H1 (cell line): ENCODE measurements at regions not wholly inside any gene's neighbourhood (a gene's known extent, or its start where the extent isn't known, plus 50 kb on each side); places are given as distances from the start of the nearest gene placed in this dataset.

ENCODE experiments used
- CTCF ChIA-PET: fragments of 300-600 bp; sonication (Branson Sonifier 250); formaldehyde crosslinking; loops from one replicate; lab custom pipeline; 2021; ENCODE audit not compliant: partially characterized antibody; lab: Charles Lee
- POLR2A ChIA-PET: fragments of 300-600 bp; sonication (Branson Sonifier 250); formaldehyde crosslinking; loops from one replicate; lab custom pipeline; 2021; ENCODE audit warnings: inconsistent platforms; ENCODE audit not compliant: partially characterized antibody; lab: Charles Lee
- DNase-seq, 2 experiments: peaks; one replicate each; pipeline versions ENCODE4 v3.0.0 to v3.0.0-alpha.2; 2010 to 2022; ENCODE audit warnings: low spot score in 2 of 2, low read depth in 1 of 2, mixed read lengths in 1 of 2
- FAIRE-seq: peaks from 2 replicates; lab custom pipeline; 2011; peaks lifted over from hg19 to GRCh38; lab: Jason Lieb, UNC
- H2AFZ ChIP-seq: 2 replicates; pipeline ENCODE4 v1.8.1; 2012; ENCODE audit warnings: low read length, inconsistent platforms
- H2AK5ac ChIP-seq: 2 replicates; pipeline ENCODE4 v1.6.1; 2013; ENCODE audit warnings: low read depth, low read length
- H2BK120ac ChIP-seq: replicated peaks from 2 replicates; pipeline ENCODE3; 2013; ENCODE audit warnings: low read depth, low read length, inconsistent platforms
- H2BK12ac ChIP-seq: 2 replicates; pipeline ENCODE4 v1.6.1; 2013; ENCODE audit warnings: low read depth, low read length
- H2BK15ac ChIP-seq: 2 replicates; pipeline ENCODE4 v1.6.1; 2013; ENCODE audit warnings: low read length
- H2BK20ac ChIP-seq: 2 replicates; pipeline ENCODE4 v1.6.1; 2013; ENCODE audit warnings: low read length
- H2BK5ac ChIP-seq: 2 replicates; pipeline ENCODE4 v1.6.1; 2013; ENCODE audit warnings: low read depth, low read length
- H3K14ac ChIP-seq: 2 replicates; pipeline ENCODE4 v1.6.1; 2013; ENCODE audit warnings: inconsistent platforms; ENCODE audit not compliant: insufficient read length
- H3K18ac ChIP-seq: 2 replicates; pipeline ENCODE4 v1.6.1; 2013; ENCODE audit warnings: low read length; ENCODE audit errors: extremely low read depth
- H3K23ac ChIP-seq: 2 replicates; pipeline ENCODE4 v1.6.1; 2013; ENCODE audit warnings: inconsistent platforms; ENCODE audit not compliant: insufficient read length
- H3K23me2 ChIP-seq: 2 replicates; pipeline ENCODE4 v1.6.1; 2013; ENCODE audit warnings: low read depth, low read length
- H3K27ac ChIP-seq: 2 replicates; pipeline ENCODE4 v1.6.1; 2011; ENCODE audit warnings: low read depth, low read length, inconsistent platforms
- H3K27me3 ChIP-seq, 4 experiments: replicated peaks in 1 of 4; 1 replicate in 1 of 4; 2 replicates in 3 of 4; pipeline versions ENCODE4 v1.6.1 to v1.8.1; 2011 to 2013; ENCODE audit warnings: low read length in 3 of 4, mild to moderate bottlenecking in 3 of 4, inconsistent platforms in 2 of 4, mixed read lengths in 2 of 4, moderate library complexity in 1 of 4; ENCODE audit not compliant: control insufficient read depth in 3 of 4, insufficient read depth in 3 of 4; ENCODE audit errors: extremely low read depth in 1 of 4
- H3K36me3 ChIP-seq, 4 experiments: 2 replicates each; pipeline versions ENCODE4 v1.6.1 to v1.8.1; 2011 to 2013; ENCODE audit warnings: mild to moderate bottlenecking in 4 of 4, low read length in 3 of 4, moderate library complexity in 2 of 4, control low read depth in 1 of 4, inconsistent platforms in 1 of 4; ENCODE audit not compliant: insufficient read depth in 4 of 4, control insufficient read depth in 2 of 4
- H3K4ac ChIP-seq: replicated peaks from 2 replicates; pipeline ENCODE3; 2013; ENCODE audit warnings: low read length, low read depth, mixed read lengths, inconsistent platforms; ENCODE audit not compliant: insufficient read length
- H3K4me1 ChIP-seq, 4 experiments: replicated peaks in 1 of 4; 1 replicate in 1 of 4; 2 replicates in 3 of 4; pipeline versions ENCODE4 v1.6.1 to v1.8.1; 2011 to 2013; ENCODE audit warnings: low read length in 3 of 4, inconsistent platforms in 2 of 4, mixed read lengths in 1 of 4; ENCODE audit not compliant: insufficient read depth in 4 of 4, control insufficient read depth in 3 of 4
- H3K4me2 ChIP-seq, 2 experiments: 2 replicates each; pipeline versions ENCODE4 v1.6.1 to v1.8.1; 2011 to 2013; ENCODE audit warnings: low read depth in 2 of 2, low read length in 2 of 2, control low read depth in 1 of 2, inconsistent platforms in 1 of 2, mild to moderate bottlenecking in 1 of 2; ENCODE audit not compliant: insufficient read depth in 1 of 2
- H3K4me3 ChIP-seq, 4 experiments: fragments of 200-600, 300-600 bp in 1 of 4; sonication (generic), shearing (Covaris generic), sonication (Bioruptor Twin) in 1 of 4; 2 replicates each; pipeline versions ENCODE4 v1.5.1 to v1.8.1; 2011 to 2016; ENCODE audit warnings: low read length in 4 of 4, low read depth in 3 of 4, control low read depth in 2 of 4, inconsistent platforms in 2 of 4, mild to moderate bottlenecking in 2 of 4, mixed read lengths in 1 of 4, moderate library complexity in 1 of 4; ENCODE audit not compliant: insufficient read depth in 2 of 4; ENCODE audit errors: extremely low read depth in 1 of 4
- H3K56ac ChIP-seq: replicated peaks from 2 replicates; pipeline ENCODE3; 2013; ENCODE audit warnings: low read depth, mild to moderate bottlenecking, mixed read lengths, low read length, inconsistent platforms; ENCODE audit not compliant: insufficient read length
- H3K79me1 ChIP-seq: 2 replicates; pipeline ENCODE4 v1.6.1; 2013; ENCODE audit warnings: low read depth, low read length, control low read depth
- H3K79me2 ChIP-seq, 2 experiments: 2 replicates each; pipeline versions ENCODE4 v1.6.1 to v1.8.1; 2012 to 2013; ENCODE audit warnings: low read length in 2 of 2, mild to moderate bottlenecking in 2 of 2, inconsistent platforms in 1 of 2; ENCODE audit not compliant: insufficient read depth in 2 of 2, control insufficient read depth in 1 of 2
- H3K9ac ChIP-seq, 4 experiments: replicated peaks in 1 of 4; 1 replicate in 1 of 4; 2 replicates in 3 of 4; pipeline versions ENCODE4 v1.6.1 to v1.8.1; 2011 to 2013; ENCODE audit warnings: low read depth in 3 of 4, low read length in 3 of 4, control low read depth in 2 of 4, mild to moderate bottlenecking in 2 of 4, moderate library complexity in 2 of 4, inconsistent platforms in 1 of 4; ENCODE audit errors: extremely low read depth in 1 of 4
- H3K9me3 ChIP-seq, 2 experiments: 2 replicates each; pipeline versions ENCODE4 v1.6.1 to v1.8.1; 2012 to 2013; ENCODE audit warnings: mild to moderate bottlenecking in 2 of 2, moderate library complexity in 2 of 2, control low read depth in 1 of 2, inconsistent platforms in 1 of 2, low read depth in 1 of 2, low read length in 1 of 2, mixed read lengths in 1 of 2; ENCODE audit not compliant: insufficient read depth in 2 of 2
- H4K20me1 ChIP-seq, 2 experiments: replicated peaks in 1 of 2; 2 replicates each; pipeline versions ENCODE3 to v1.8.1; 2011 to 2013; ENCODE audit warnings: inconsistent platforms in 2 of 2, low read length in 2 of 2, mild to moderate bottlenecking in 1 of 2; ENCODE audit not compliant: insufficient read depth in 2 of 2, control insufficient read depth in 1 of 2
- H4K5ac ChIP-seq: 2 replicates; pipeline ENCODE4 v1.6.1; 2013; ENCODE audit warnings: low read length, low read depth, mixed read lengths, inconsistent platforms; ENCODE audit not compliant: insufficient read length
- H4K8ac ChIP-seq: 2 replicates; pipeline ENCODE4 v1.8.0; 2013; ENCODE audit warnings: mild to moderate bottlenecking, moderate library complexity, low read length, inconsistent platforms; ENCODE audit not compliant: insufficient read depth; ENCODE audit errors: extremely low read depth
- H4K91ac ChIP-seq: replicated peaks from 2 replicates; pipeline ENCODE3; 2013; ENCODE audit warnings: low read length, mixed read lengths, inconsistent platforms; ENCODE audit not compliant: insufficient read length
- BRCA1 ChIP-seq: IDR thresholded peaks from 2 replicates; pipeline ENCODE4 v1.6.1; 2012; ENCODE audit warnings: low read depth, low read length, improper control_type of control experiment
- CBX8 ChIP-seq: fragments of 300-800, 300-1000 bp; sonication (generic); IDR thresholded peaks from 2 replicates; pipeline ENCODE4 v1.7.1; 2016; ENCODE audit warnings: low read depth, low read length, borderline replicate concordance
- EGR1 ChIP-seq: IDR thresholded peaks from 2 replicates; pipeline ENCODE4 v1.6.1; 2011; ENCODE audit warnings: low read depth, low read length, borderline replicate concordance
- JUND ChIP-seq: IDR thresholded peaks from 2 replicates; pipeline ENCODE4 v1.6.1; 2011; ENCODE audit warnings: mild to moderate bottlenecking, improper control_type of control experiment, low read length
- RAD21 ChIP-seq, 2 experiments: IDR thresholded peaks in 1 of 2; conservative IDR thresholded peaks in 1 of 2; 2 replicates each; pipeline ENCODE4 v1.6.1; 2011; ENCODE audit warnings: low read depth in 2 of 2, low read length in 2 of 2, improper control_type of control experiment in 1 of 2, inconsistent platforms in 1 of 2, mild to moderate bottlenecking in 1 of 2, moderate library complexity in 1 of 2
- RBBP5 ChIP-seq: IDR thresholded peaks from 2 replicates; pipeline ENCODE4 v1.7.1; 2012; ENCODE audit warnings: low read depth, mild to moderate bottlenecking, inconsistent platforms, low read length, moderate library complexity, borderline replicate concordance
- RFX5 ChIP-seq: IDR thresholded peaks from 2 replicates; pipeline ENCODE4 v1.6.1; 2011; ENCODE audit warnings: low read depth, low read length, improper control_type of control experiment, borderline replicate concordance
- SRF ChIP-seq: IDR thresholded peaks from 2 replicates; pipeline ENCODE4 v1.6.1; 2011; ENCODE audit warnings: mild to moderate bottlenecking, low read depth, low read length, moderate library complexity
- SUZ12 ChIP-seq: fragments of 200-600 bp; sonication (generic); IDR thresholded peaks from 2 replicates; pipeline ENCODE4 v1.6.1; 2012; ENCODE audit warnings: mild to moderate bottlenecking, inconsistent platforms, low read length, moderate library complexity, mixed read lengths
- YY1 ChIP-seq: IDR thresholded peaks from 2 replicates; pipeline ENCODE4 v1.6.1; 2011; ENCODE audit warnings: low read depth, mild to moderate bottlenecking, low read length
- ZNF274 ChIP-seq: IDR thresholded peaks from 2 replicates; pipeline ENCODE4 v1.7.0; 2012; ENCODE audit warnings: low read length, borderline replicate concordance; ENCODE audit errors: extremely low read depth
- WGBS, 2 experiments: shearing (Covaris generic) in 1 of 2; methylation state at CpG; one replicate each; pipeline versions ENCODE4 v1.1.6 to v1.1.7; 2013 to 2015; ENCODE audit warnings: low lambda C conversion rate in 2 of 2, mixed read lengths in 2 of 2, inconsistent platforms in 1 of 2, low coverage in 1 of 2, missing lambda C conversion rate in 1 of 2; ENCODE audit not compliant: insufficient replicate concordance in 2 of 2, insufficient coverage in 1 of 2, insufficient read length in 1 of 2; ENCODE audit errors: extremely low coverage in 1 of 2, missing lambda C conversion rate in 1 of 2; 5-methylcytosine and 5-hydroxymethylcytosine counted together

GRCh38 chr4:96646146-96646545 is 806.3 kb downstream of the PDHA2 start:
- H3K4ac ChIP-seq = no peak overlapping the region
- no peak overlapping the region for H2AK5ac ChIP-seq
- no peaks in the 10 kb centered on the region for H3K36me3 ChIP-seq
- POLR2A ChIA-PET = no interaction called here
- H4K20me1 ChIP-seq = no peaks in the 10 kb centered on the region
- TF ChIP-seq RBBP5 (no peak), RAD21 (IDR thresholded peaks at IDR 0.05 in 1 of 2, conservative IDR thresholded peaks at IDR 0.05 in 1 of 2; ENCODE audit: low read depth in 2 of 2, low read length in 2 of 2) (no peak), JUND (no peak), BRCA1 (no peak), SUZ12 (no peak), CBX8 (no peak), ZNF274 (no peak), SRF (no peak), EGR1 (no peak), YY1 (no peak), RFX5 (no peak)
- TF ChIP-seq, all 59 proteins: peak for 0
- no peak overlapping the region for H2BK20ac ChIP-seq
- no peak overlapping the region for H2BK5ac ChIP-seq
- no peak overlapping the region for H3K56ac ChIP-seq
- H3K27ac ChIP-seq = no peak overlapping the region
- H3K23ac ChIP-seq = no peak overlapping the region
- no peak overlapping the region for H4K8ac ChIP-seq
- no peak overlapping the region for H3K9ac ChIP-seq
- FAIRE-seq (no peak), DNase-seq (no peak)
- H3K18ac ChIP-seq = no peak overlapping the region
- CTCF ChIA-PET = no interaction called here
- H3K14ac ChIP-seq = no peak overlapping the region
- no peaks in the 10 kb centered on the region for H3K27me3 ChIP-seq
- no peaks in the 10 kb centered on the region for H3K9me3 ChIP-seq
- peaks cover 0 to 2% (median 0%) of the 10 kb centered on the region in 4 experiments; a peak in 1 of 7 replicates for H3K4me1 ChIP-seq
- H3K23me2 ChIP-seq = no peaks in the 10 kb centered on the region
- no peak overlapping the region for H2BK15ac ChIP-seq
- H4K91ac ChIP-seq = no peak overlapping the region
- no peak overlapping the region for H2BK12ac ChIP-seq
- H3K4me3 ChIP-seq = no peak overlapping the region
- WGBS, 2 experiments = 94% methylated on average over 1 of the region's 1 CpG; no CpG with 5 or more reads in 1 of the 2 experiments
- no peak overlapping the region for H2AFZ ChIP-seq
- H3K79me1 ChIP-seq = no peaks in the 10 kb centered on the region
- H3K79me2 ChIP-seq = no peaks in the 10 kb centered on the region
- no peak overlapping the region for H4K5ac ChIP-seq
- H2BK120ac ChIP-seq = no peak overlapping the region
- H3K4me2 ChIP-seq = no peak overlapping the region
